Embryonic facial prominence (tissue), 1 donor: ENCODE measurements at regions not wholly inside any gene's neighbourhood (a gene's known extent, or its start where the extent isn't known, plus 50 kb on each side); places are given as distances from the start of the nearest gene placed in this dataset.

ENCODE experiments used
- DNase-seq: peaks from one replicate; pipeline ENCODE4 v3.0.0-alpha.2; 2016; ENCODE audit errors: extremely low spot score

- no peak for DNase-seq
Measured at GRCh38 chr12:75611041-75611440, 99.6 kb upstream of the KRR1 start.

- DNase-seq, result no peak
Measured at GRCh38 chr12:75606956-75607355, 95.5 kb upstream of the KRR1 start.

DNA sequence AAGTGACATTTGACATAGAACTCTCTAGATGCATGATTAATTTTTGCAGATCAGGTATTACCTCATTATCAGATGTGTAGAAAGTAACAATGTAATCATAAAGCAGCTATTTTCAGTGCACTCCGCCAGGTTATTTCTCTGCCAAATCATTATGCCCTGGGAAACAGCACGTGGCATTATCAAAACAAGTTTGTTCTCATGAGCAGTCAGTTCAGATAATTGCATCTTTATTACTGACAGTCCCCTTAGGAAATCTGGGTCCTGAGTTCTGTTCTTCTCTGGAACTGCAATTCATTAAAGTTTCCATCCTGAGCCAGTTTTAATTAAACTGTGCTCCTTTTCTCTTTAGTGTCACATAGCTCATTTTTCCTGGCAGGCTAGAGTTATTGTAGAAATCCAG, 94.7 kb upstream of the KRR1 start:
- no peak for DNase-seq

- DNase-seq, result no peak
Measured at GRCh38 chr12:75603475-75603874, 92.1 kb upstream of the KRR1 start.

- DNase-seq, result no peak
Measured at GRCh38 chr12:75602106-75602505, 90.7 kb upstream of the KRR1 start.

- DNase-seq, result no peak
Measured at GRCh38 chr12:75600146-75600545, 88.7 kb upstream of the KRR1 start.

- no peak for DNase-seq
Measured at GRCh38 chr12:75599061-75599460, 87.7 kb upstream of the KRR1 start.

- no peak for DNase-seq
Measured at GRCh38 chr12:75596406-75596805, 85.0 kb upstream of the KRR1 start.

DNA sequence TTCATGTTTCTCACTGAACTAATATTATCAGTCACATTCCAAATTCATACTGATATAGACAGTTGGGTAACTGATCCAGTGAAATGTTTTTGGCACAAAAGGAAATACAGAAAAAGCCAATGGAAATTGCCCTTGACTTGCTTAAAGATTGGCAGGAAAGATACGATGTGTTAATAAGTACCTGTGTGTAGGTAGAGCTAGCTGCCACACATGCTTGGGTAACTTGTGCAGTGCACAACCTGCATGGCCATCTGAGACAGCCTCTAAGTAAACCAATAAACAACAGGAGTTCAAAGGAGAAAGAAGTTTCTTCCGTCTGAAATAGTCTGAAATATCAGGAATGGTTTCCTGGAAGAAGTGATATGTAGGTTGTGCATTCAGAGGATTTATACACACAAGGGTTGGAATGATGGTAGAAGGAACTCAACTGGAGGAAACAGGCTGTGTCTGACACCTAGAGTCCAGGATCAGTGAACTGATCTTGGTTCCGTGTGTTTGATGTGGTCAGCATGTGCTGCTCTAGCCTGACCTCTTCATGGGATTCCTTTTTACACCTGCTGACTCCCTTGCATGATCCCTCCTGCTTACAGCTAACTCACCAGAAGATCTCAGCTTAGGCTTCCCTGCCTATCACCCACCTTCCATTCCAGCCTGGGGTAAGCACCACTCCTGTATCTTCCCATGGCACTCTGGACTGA, 81.4 kb upstream of the KRR1 start:
- DNase-seq, result no peak

GRCh38 chr12:75592086-75592485, 80.7 kb upstream of the KRR1 start:
- no peak for DNase-seq

DNA sequence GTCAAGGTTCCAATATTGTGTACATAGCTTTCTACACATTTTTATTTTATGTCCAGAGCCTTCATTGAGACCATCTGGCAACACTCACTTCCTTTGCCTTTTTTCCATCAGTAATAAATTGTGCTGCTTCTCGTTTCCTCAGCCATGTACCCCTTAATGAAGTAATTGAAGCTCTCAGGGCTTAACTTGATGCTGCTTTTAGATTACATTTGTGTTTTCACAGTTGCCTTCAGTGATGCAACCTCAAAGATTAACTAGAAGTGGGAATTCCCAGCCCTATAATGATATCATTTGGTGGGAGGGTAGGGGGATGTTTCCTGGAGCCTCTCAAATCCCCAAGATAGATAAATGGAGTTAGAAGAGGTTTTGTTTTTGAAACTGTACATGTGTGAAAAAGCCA, 80.2 kb upstream of the KRR1 start:
- no peak for DNase-seq

DNA sequence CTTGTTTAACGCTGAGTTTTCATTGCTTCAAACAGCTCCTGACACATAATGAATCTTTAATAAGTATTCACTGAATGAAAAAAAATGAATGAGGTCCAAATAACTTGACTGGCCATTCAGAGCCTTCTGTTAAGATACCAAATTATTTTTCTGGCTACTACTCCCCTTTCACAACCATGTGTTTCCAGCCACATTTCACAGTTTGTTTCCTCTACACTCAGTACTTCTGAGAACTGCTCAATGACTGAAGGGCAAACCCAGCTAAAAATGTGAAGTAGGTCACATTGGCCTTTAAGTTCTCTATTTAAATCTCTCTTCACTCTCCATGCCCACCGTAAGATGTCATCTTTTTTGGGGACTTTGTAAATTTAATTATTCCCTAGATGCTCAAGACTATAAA, 78.4 kb upstream of the KRR1 start:
- DNase-seq, result no peak

GRCh38 chr12:75587340-75588106, 76.1 kb upstream of the KRR1 start:
- DNase-seq, result no peak

DNA sequence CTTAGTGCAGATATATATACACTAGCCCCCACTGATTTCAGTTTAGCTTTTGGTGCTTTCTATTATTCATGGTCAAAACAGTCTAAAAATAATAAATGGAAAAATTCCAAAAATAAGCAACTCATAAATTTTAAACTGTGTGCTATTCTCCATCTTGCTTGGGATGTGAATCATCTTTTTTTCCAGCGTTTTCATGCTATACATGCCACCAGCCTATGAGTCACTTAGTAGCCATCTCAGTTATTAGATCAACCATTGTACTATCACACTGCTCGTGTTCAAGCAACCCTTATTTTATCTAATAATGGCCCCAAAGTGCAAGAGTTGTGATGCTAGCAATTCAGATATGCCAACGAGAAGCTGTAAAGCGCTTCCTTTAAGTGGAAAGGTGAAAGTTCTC, 73.9 kb upstream of the KRR1 start:
- no peak for DNase-seq

- no peak for DNase-seq
Measured at GRCh38 chr12:75583355-75583754, 71.9 kb upstream of the KRR1 start.

DNA sequence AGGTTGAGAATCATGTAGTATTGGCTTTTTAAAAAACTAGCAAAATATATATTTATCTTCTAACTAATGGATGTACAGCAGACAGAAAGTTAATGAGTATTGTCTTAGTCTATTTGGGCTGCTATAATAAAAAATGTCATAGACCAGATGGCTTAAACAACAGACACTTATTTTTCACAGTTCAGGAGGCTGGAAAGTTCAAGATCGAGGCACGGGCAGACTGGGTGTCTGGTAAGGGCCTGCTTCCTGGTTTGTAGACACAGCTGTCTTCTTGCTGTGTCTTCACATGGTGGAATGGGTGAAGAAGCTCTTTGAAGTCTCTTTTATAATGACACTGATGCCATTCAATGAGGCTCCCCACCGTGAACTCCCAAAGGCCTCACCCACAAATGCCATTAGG, 70.1 kb upstream of the KRR1 start:
- DNase-seq, result no peak

- DNase-seq, result no peak
Measured at GRCh38 chr12:75579552-75579951, 68.1 kb upstream of the KRR1 start.

DNA sequence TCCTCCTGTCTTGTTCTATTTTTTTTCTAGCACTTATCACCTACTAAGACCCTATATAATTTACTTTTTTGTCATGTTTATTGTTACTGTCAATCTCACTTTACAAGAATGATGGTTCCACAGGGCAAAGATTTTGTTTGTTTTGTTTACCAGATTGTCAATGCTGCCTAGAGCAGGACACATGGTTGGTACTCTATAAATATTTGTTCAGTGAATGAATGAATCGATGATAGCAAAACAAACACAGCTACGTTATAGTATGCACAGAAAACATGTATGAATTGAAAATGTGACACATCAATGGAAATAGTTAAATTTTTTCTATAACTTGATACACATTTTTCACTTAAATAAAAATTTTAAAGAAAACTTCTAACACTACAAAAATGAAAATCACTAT, 67.1 kb upstream of the KRR1 start:
- DNase-seq, result no peak

- DNase-seq, result no peak
Measured at GRCh38 chr12:75577812-75578211, 66.4 kb upstream of the KRR1 start.

GRCh38 chr12:75571656-75572205, 60.3 kb upstream of the KRR1 start:
- DNase-seq, result no peak

- DNase-seq, result no peak
Measured at GRCh38 chr12:75571204-75571603, 59.8 kb upstream of the KRR1 start.

GRCh38 chr12:75568801-75569200, 57.4 kb upstream of the KRR1 start:
- no peak for DNase-seq

DNA sequence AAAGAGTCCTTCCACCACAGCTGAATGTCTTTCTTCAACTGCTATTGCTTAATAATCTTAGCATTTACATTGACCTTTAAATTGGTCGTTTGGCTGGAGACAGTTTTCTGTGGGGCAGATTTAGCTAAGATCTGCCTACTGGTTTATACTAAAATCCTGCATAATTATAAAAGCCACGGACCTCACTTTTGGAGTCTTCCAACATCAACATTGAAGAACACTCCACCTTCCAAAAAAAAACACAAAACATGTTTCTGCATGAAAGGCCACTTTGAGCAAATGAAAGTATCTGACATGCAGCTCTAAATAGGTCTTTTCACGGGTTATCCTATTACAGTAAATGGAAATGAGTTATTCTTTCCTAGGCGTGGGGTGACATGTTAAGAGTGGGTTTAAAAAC, 57.0 kb upstream of the KRR1 start:
- DNase-seq, result no peak
